GM03348 (cell line): ENCODE measurements at regions not wholly inside any gene's neighbourhood (a gene's known extent, or its start where the extent isn't known, plus 50 kb on each side); places are given as distances from the start of the nearest gene placed in this dataset.
"Not testable (repeated sequence)": the region's sequence is repeated elsewhere in the genome, so short reads cannot be mapped to it uniquely, and the experiment has no call there.

ENCODE experiments used
- DNase-seq: peaks from one replicate; pipeline ENCODE4 v3.0.0; 2012; ENCODE audit warnings: low spot score

GRCh38 chrX:63466690-63467089 lies 115.6 kb upstream of the SPIN4 start:
- DNase-seq, result no peak

DNA sequence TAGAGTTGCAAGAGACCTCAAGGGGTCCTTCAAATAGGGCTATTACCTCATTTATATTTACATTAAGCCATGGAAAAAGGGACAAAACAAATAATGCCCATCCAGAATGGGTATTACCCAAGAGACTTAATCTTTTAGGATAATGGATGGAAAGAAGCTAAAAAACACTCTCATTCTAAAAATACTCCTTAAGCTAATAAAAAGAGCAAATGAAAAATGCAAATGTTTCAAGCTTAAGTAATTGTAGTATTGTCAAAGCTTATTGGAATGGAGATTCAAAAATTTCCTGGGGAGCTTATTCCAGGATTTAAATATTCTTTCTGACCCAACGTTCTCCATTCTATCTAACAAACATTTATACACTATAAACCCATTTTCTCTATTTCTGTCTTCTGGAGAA lies 107.8 kb upstream of the SPIN4 start:
- no peak for DNase-seq

DNA sequence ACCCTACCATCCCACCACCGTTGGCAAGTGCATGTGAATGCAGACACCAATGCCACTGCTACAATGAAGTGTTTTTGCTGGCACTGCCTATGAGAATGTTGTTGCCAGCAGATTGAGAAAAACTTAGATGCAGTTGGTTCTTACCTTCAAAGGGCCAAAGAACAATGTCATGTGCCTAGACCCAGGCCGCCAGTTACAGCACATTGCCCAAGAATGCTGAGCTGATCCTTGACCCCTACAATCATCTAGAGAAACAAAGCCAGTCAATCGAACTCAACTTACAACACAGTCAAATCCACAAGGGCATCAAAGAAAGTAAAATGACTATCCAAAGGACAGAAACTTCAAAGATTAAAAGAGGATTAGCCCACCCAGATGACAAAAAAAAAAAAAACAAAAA lies 102.4 kb upstream of the SPIN4 start:
- no peak for DNase-seq

DNA sequence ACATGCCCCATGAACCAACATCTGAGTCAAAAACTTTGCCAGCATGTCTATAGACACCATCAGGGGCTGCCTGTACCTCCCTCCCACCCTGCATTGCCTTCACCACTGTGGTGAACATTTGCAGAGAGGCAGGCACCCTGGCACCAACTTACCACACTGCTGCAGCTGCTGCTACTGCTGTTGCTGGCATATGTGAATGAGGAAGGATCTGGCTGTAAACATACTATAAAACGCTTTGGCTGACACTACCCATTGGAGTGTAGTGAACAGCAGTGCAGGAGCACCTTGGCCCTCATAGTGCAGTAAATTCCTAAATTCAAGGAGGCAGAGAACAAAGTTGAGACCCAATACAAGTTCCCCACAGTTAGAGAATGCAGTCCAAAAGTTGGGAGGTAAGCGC lies 90.6 kb upstream of the SPIN4 start:
- no peak for DNase-seq

- no peak for DNase-seq
Observed at GRCh38 chrX:63439580-63439979, 88.4 kb upstream of the SPIN4 start.

GRCh38 chrX:63436865-63437264 lies 85.7 kb upstream of the SPIN4 start:
- no peak for DNase-seq

- no peak for DNase-seq
Observed at GRCh38 chrX:63434665-63435064, 83.5 kb upstream of the SPIN4 start.

DNA sequence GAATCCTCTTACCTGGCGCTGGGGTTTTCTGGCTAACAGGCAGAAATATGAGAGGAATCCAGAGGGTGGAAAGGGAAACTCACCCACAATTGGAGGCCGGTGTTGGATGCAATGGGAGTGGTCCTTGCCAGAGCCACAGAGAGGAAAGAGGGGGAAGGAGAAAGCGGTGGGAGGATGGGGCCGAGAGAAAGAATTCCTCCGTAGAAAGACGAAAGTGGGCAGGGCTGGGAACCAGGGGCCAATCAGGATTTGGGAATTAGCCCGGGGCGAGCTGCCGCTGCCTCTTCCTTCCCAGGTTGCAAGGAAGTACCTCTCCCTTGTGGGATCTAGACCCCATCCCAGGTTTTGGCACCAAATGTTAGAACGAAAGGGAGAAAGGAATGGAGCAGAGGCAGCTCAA lies 83.1 kb upstream of the SPIN4 start:
- DNase-seq, result no peak

- no peak for DNase-seq
Observed at GRCh38 chrX:63430026-63430425, 78.9 kb upstream of the SPIN4 start.

GRCh38 chrX:63428348-63428747 lies 77.2 kb upstream of the SPIN4 start:
- DNase-seq, result no peak

- DNase-seq, result no peak
Observed at GRCh38 chrX:63426519-63426918, 75.4 kb upstream of the SPIN4 start.

DNA sequence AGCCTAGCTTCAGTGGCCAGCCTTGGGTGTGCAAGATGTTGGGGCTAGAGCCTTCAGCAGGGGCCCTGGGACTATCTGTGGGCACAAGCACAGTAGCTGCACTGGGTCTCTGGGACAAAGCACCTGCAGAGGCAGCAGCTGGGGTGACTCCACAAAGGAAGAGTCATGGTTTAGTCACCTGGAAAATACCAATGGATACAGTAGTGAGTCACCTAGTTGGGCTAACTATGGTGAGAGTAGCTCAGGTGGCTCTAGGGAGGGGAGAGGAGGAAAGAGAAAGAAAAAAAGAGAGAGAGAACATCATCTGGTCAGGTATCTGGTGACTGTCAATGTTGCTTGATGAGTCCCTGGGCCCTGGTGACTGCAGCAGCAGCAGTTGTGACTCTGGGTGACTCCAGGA lies 72.9 kb upstream of the SPIN4 start:
- DNase-seq, result no peak

- DNase-seq, result no peak
Observed at GRCh38 chrX:63421411-63421810, 70.3 kb upstream of the SPIN4 start.

- no peak for DNase-seq
Observed at GRCh38 chrX:63418211-63418610, 67.1 kb upstream of the SPIN4 start.

DNA sequence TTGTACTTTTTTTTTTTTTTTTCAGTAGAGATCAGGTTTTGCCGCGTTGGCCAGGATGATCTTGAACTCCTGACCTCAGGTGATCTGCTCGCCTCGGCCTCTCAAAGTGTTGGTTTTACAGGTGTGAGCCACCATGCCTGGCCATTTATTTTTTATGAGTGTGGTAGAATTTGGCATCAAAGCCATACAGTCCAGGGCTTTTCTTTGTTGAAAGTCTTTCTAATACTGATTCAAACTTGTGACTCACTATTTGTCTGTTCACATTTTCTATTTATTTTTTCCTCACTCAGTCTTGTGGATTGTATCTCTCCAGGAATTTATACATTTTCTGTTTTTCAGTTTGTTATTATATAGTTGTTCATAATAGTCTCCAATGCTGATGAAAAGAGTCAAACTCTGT lies 66.5 kb upstream of the SPIN4 start:
- no peak for DNase-seq

DNA sequence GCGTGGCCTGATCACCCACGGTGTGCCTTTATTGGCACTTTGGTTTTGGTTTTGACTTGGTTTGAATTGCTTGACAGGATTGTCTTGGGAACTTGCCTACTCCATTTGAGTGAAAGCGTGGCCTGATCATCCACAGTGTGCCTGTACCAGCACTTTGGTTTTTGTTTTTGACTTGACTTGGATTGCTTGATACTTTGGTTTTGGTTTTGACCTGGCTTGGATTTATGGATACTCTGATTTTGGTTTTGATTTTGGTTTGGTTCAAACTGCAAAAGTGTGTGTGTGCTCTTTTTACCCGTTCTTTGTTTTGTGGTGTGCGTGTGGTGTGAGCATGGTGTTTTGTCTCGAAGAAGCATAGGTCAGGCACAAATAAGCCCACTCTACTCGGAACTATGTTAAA lies 58.8 kb upstream of the SPIN4 start:
- not testable (repeated sequence) for DNase-seq

DNA sequence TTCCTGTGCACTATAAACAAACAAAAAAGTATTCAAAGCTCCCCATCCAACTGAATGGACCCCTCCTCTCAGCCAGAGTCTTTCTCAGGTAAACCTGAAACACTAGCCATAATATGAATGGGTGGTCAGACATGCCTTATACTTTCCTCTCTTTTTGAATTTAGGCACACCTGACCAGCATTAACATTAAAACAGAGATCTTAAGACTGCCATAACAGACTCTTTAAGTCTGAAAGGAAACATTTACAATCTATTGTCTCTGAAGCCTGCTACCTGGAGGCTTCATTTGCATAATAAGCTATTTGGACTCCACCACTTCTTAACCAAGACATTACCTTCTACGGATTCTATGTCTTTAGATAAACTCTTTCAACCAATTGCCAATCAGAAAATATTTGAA lies 56.9 kb upstream of the SPIN4 start:
- DNase-seq, result no peak

DNA sequence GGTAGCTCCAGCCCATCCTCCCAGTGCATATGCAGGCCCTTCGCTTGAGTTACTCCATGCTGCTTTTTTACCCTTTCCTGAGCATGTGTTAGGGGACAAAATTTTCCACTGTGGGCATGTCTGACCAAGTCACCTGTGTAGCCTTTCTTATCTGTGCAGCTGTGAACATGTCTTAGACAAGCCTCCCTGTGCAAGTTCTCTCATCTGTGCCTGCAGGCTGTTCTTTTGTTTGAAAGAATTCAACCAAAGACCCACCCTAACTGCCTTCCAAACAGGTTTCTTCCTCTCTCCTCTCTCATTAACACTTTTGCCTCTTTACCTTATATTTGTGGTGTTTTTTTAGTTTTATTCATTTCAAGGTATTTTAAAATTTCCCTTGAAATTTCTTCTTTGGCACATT lies 53.2 kb upstream of the SPIN4 start:
- no peak for DNase-seq

GRCh38 chrX:63402106-63402505 lies 51.0 kb upstream of the SPIN4 start:
- DNase-seq, result no peak
